ENCODE measurements at regions not wholly inside any gene's neighbourhood (a gene's known extent, or its start where the extent isn't known, plus 50 kb on each side); places are given as distances from the start of the nearest gene placed in this dataset.
"Not testable (repeated sequence)": the region's sequence is repeated elsewhere in the genome, so short reads cannot be mapped to it uniquely, and the experiment has no call there.

GRCh38 chr2:161505466-161505865 lies 89.4 kb downstream of the TBR1 start:
- H3K56ac ChIP-seq (ENCODE audit: extremely low read depth, insufficient read depth, low read length); H2AFZ ChIP-seq (replicated peaks; ENCODE audit: low read length, poor library complexity); H3K36me3 ChIP-seq (ENCODE audit: control insufficient read depth, insufficient read depth, low read length); H4K91ac ChIP-seq (ENCODE audit: insufficient read depth, low read depth, low read length); H3K4ac ChIP-seq (ENCODE audit: low read depth, low read length); H4K8ac ChIP-seq (ENCODE audit: low read depth in 2 of 2, low read length in 2 of 2); ATAC-seq (ENCODE audit: low read depth); H3K27me3 ChIP-seq (ENCODE audit: control insufficient read depth, insufficient read depth, low read length); H2BK120ac ChIP-seq (ENCODE audit: low read depth, low read length); in situ Hi-C loops (cut with MboI; ENCODE audit: low sequenced_read_pairs); H3K9me1 ChIP-seq (ENCODE audit: insufficient read depth, low read length); H2AK5ac ChIP-seq (ENCODE audit: low read depth, low read length); H3K14ac ChIP-seq (replicated peaks; ENCODE audit: low read depth, low read length); CTCF ChIA-PET; H3K4me3 ChIP-seq (ENCODE audit: insufficient read depth, low read depth, low read length); H4K20me1 ChIP-seq (ENCODE audit: insufficient read depth, low read length); H4K5ac ChIP-seq (ENCODE audit: low read depth, low read length); H2BK15ac ChIP-seq (ENCODE audit: low read depth, low read length); H3K79me1 ChIP-seq (ENCODE audit: low read depth in 1 of 2, low read length in 2 of 2); BruUV-seq (replicated peaks); H2AK9ac ChIP-seq (replicated peaks; ENCODE audit: low read depth, low read length, poor library complexity); H3K9me3 ChIP-seq (ENCODE audit: control insufficient read depth, insufficient read depth, low read length); POLR2A ChIA-PET (ENCODE audit: unreplicated experiment); H3K18ac ChIP-seq (ENCODE audit: low read depth, low read length); H2BK5ac ChIP-seq (ENCODE audit: low read depth, low read length, poor library complexity, severe bottlenecking); dilution Hi-C loops (cut with HindIII; ENCODE audit: low sequenced_read_pairs, unreplicated experiment); H3K4me1 ChIP-seq (ENCODE audit: control insufficient read depth, insufficient read depth, low read length); intact Hi-C loops (cut with micrococcal nuclease); H2BK20ac ChIP-seq (ENCODE audit: low read depth, low read length); H3K9ac ChIP-seq (ENCODE audit: low read depth, low read length); H3K4me2 ChIP-seq (ENCODE audit: low read depth, low read length); DNase-seq; H3K27ac ChIP-seq (ENCODE audit: insufficient read depth, low read length); H3K23ac ChIP-seq (ENCODE audit: low read depth, low read length): not testable (repeated sequence)
- WGBS, 2 experiments (ENCODE audit: extremely low coverage in 2 of 2, insufficient read length in 1 of 2): no CpG with 5 or more reads among the region's 7 CpGs

DNA sequence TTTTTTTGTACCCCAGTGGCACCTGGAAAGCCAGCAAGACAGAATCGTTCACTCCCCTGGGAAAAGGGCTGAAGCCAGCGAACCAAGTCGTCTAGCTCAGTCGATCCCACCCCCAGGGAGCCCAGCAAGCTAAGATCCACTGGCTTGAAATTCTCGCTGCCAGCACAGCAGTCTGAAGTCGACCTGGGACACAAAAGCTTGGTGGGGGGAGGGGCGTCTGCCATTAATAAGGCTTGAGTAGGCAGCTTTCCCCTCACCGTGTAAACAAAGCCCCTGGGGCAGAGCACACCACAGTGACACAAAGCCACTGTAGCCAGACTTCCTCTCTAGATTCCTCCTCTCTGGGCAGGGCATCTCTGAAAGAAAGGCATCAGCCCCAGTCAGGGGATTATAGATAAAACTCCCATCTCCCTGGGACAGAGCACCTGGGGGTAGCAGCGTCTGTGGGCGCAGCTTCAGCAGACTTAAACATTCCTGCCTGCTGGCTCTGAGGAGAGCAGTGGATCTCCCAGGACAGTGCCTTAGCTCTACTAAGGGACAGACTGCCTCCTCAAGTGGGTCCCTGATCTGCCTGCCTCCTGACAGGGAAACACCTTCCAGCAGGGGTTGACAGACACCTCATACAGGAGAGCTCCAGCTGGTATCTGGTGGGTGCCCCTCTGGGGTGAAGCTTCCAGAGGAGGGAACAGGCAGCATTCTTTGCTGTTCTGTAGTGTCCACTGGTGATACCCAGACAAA lies 97.4 kb downstream of the TBR1 start:
- H3K4me1 ChIP-seq (ENCODE audit: control insufficient read depth, insufficient read depth, low read length); intact Hi-C loops (cut with micrococcal nuclease); H3K36me3 ChIP-seq (ENCODE audit: control insufficient read depth, insufficient read depth, low read length); H3K9ac ChIP-seq (ENCODE audit: low read depth, low read length); H3K9me3 ChIP-seq (ENCODE audit: control insufficient read depth, insufficient read depth, low read length); H4K91ac ChIP-seq (ENCODE audit: insufficient read depth, low read depth, low read length); H2BK20ac ChIP-seq (ENCODE audit: low read depth, low read length); POLR2A ChIA-PET (ENCODE audit: unreplicated experiment); H3K23ac ChIP-seq (ENCODE audit: low read depth, low read length); H3K4ac ChIP-seq (ENCODE audit: low read depth, low read length); H2BK15ac ChIP-seq (ENCODE audit: low read depth, low read length); CTCF ChIA-PET; H3K56ac ChIP-seq (ENCODE audit: extremely low read depth, insufficient read depth, low read length); H2BK5ac ChIP-seq (ENCODE audit: low read depth, low read length, poor library complexity, severe bottlenecking); H2AK5ac ChIP-seq (ENCODE audit: low read depth, low read length); BruUV-seq (replicated peaks); dilution Hi-C loops (cut with HindIII; ENCODE audit: low sequenced_read_pairs, unreplicated experiment); H4K8ac ChIP-seq (ENCODE audit: low read depth in 2 of 2, low read length in 2 of 2); H4K5ac ChIP-seq (ENCODE audit: low read depth, low read length); H4K20me1 ChIP-seq (ENCODE audit: insufficient read depth, low read length); H3K79me1 ChIP-seq (ENCODE audit: low read depth in 1 of 2, low read length in 2 of 2); H3K4me3 ChIP-seq (ENCODE audit: insufficient read depth, low read depth, low read length); in situ Hi-C loops (cut with MboI; ENCODE audit: low sequenced_read_pairs); H2BK120ac ChIP-seq (ENCODE audit: low read depth, low read length); H3K4me2 ChIP-seq (ENCODE audit: low read depth, low read length); DNase-seq; ATAC-seq (ENCODE audit: low read depth); H3K14ac ChIP-seq (replicated peaks; ENCODE audit: low read depth, low read length); H3K27me3 ChIP-seq (ENCODE audit: control insufficient read depth, insufficient read depth, low read length); H3K18ac ChIP-seq (ENCODE audit: low read depth, low read length); H3K27ac ChIP-seq (ENCODE audit: insufficient read depth, low read length); H2AK9ac ChIP-seq (replicated peaks; ENCODE audit: low read depth, low read length, poor library complexity); H3K9me1 ChIP-seq (ENCODE audit: insufficient read depth, low read length); H2AFZ ChIP-seq (replicated peaks; ENCODE audit: low read length, poor library complexity): not testable (repeated sequence)
- WGBS, 2 experiments (ENCODE audit: extremely low coverage in 2 of 2, insufficient read length in 1 of 2): no CpG with 5 or more reads among the region's 10 CpGs
